BE2C (cell line): ENCODE measurements at regions not wholly inside any gene's neighbourhood (a gene's known extent, or its start where the extent isn't known, plus 50 kb on each side); places are given as distances from the start of the nearest gene placed in this dataset.

Experiments used
- DNase-seq: peaks from one replicate; pipeline ENCODE4 v3.0.0-alpha.2; 2020
- H3K27me3 ChIP-seq: fragments of 250-450 bp; sonication (Bioruptor Pico); 2 replicates; pipeline ENCODE4 v1.5.1; 2020; ENCODE audit warnings: mild to moderate bottlenecking
- H3K36me3 ChIP-seq: fragments of 250-450 bp; sonication (Bioruptor Pico); 2 replicates; pipeline ENCODE4 v1.5.1; 2020; ENCODE audit warnings: mild to moderate bottlenecking
- H3K4me1 ChIP-seq: fragments of 250-450 bp; sonication (Bioruptor Pico); 2 replicates; pipeline ENCODE4 v1.5.1; 2020
- H3K4me3 ChIP-seq: 2 replicates; pipeline ENCODE4 v1.5.1; 2011; ENCODE audit warnings: low read depth, low read length
- H3K9me3 ChIP-seq: fragments of 250-450 bp; sonication (Bioruptor Pico); 2 replicates; pipeline ENCODE4 v1.5.1; 2020
- CTCF ChIP-seq: IDR thresholded peaks from 2 replicates; pipeline ENCODE4 v1.5.1; 2012; ENCODE audit warnings: mild to moderate bottlenecking, low read depth, low read length

GRCh38 chr5:6868171-6868570 lies 154.9 kb downstream of the TENT4A start:
- TF ChIP-seq CTCF = no peak
- DNase-seq = no peak
- peaks cover 5% of the 10 kb centered on the region; the same call in 1 of the 2 replicates for H3K27me3 ChIP-seq

GRCh38 chr5:6868575-6869215 lies 155.5 kb downstream of the TENT4A start:
- Histone ChIP-seq H3K9me3 (no peaks in the 10 kb centered on the region), H3K4me3 (no peak overlapping the region), H3K4me1 (no peaks in the 10 kb centered on the region), H3K27me3 (0 out of 2 replicates have a peak, but pooled peaks cover 5% of the 10 kb centered on the region), H3K36me3 (no peaks in the 10 kb centered on the region)
- TF ChIP-seq CTCF = no peak
- DNase-seq = no peak

More at GRCh38 chr5:6868171-6868570, 154.9 kb downstream of the TENT4A start:
- Histone ChIP-seq H3K4me3 (no peak overlapping the region), H3K4me1 (no peaks in the 10 kb centered on the region), H3K36me3 (no peaks in the 10 kb centered on the region), H3K9me3 (no peaks in the 10 kb centered on the region)

GRCh38 chr5:6869677-6870076 lies 156.4 kb downstream of the TENT4A start:
- no peak overlapping the region for H3K4me3 ChIP-seq
- no peak for TF ChIP-seq CTCF
- no peaks in the 10 kb centered on the region for H3K4me1 ChIP-seq
- no peak for DNase-seq
- no peaks in the 10 kb centered on the region for H3K9me3 ChIP-seq
- 0 out of 2 replicates have a peak, but pooled peaks cover 4% of the 10 kb centered on the region for H3K27me3 ChIP-seq
- no peaks in the 10 kb centered on the region for H3K36me3 ChIP-seq

- H3K27me3 ChIP-seq = no peaks in the 10 kb centered on the region
- H3K4me3 ChIP-seq = no peak overlapping the region
- no peaks in the 10 kb centered on the region for H3K36me3 ChIP-seq
- DNase-seq = no peak
- no peaks in the 10 kb centered on the region for H3K9me3 ChIP-seq
- H3K4me1 ChIP-seq = no peaks in the 10 kb centered on the region
- no peak for TF ChIP-seq CTCF
Observed at GRCh38 chr5:6872441-6873160, 159.4 kb downstream of the TENT4A start.

GRCh38 chr5:6873359-6873758 lies 160.1 kb downstream of the TENT4A start:
- no peaks in the 10 kb centered on the region for H3K4me1 ChIP-seq
- no peak for DNase-seq
- no peaks in the 10 kb centered on the region for H3K27me3 ChIP-seq
- no peaks in the 10 kb centered on the region for H3K9me3 ChIP-seq
- TF ChIP-seq CTCF = no peak
- H3K4me3 ChIP-seq = no peak overlapping the region
- no peaks in the 10 kb centered on the region for H3K36me3 ChIP-seq

- TF ChIP-seq CTCF = no peak
- no peak for DNase-seq
- Histone ChIP-seq H3K4me3 (no peak overlapping the region), H3K9me3 (no peaks in the 10 kb centered on the region), H3K27me3 (no peaks in the 10 kb centered on the region), H3K36me3 (no peaks in the 10 kb centered on the region), H3K4me1 (no peaks in the 10 kb centered on the region)
Observed at GRCh38 chr5:6875376-6875775, 162.1 kb downstream of the TENT4A start.
